ENCODE measurements at regions not wholly inside any gene's neighbourhood (a gene's known extent, or its start where the extent isn't known, plus 50 kb on each side); places are given as distances from the start of the nearest gene placed in this dataset.

- no peak overlapping the region for H3K4me2 ChIP-seq (ENCODE audit: low read length)
- H3K9ac ChIP-seq (ENCODE audit: low read length) = no peak overlapping the region
- no peaks in the 10 kb centered on the region for H3K79me2 ChIP-seq (replicated peaks; ENCODE audit: insufficient read depth, low read length)
- H2AFZ ChIP-seq (ENCODE audit: low read depth, low read length) = no peak overlapping the region
- no peaks in the 10 kb centered on the region for H3K9me2 ChIP-seq (ENCODE audit: insufficient read depth, low read length)
- no peak for TF ChIP-seq REST (IDR thresholded peaks at IDR 0.05; ENCODE audit: borderline replicate concordance)
- no peak for TF ChIP-seq CTCF (IDR thresholded peaks at IDR 0.05; ENCODE audit: poor library complexity, severe bottlenecking)
- no peak for TF ChIP-seq MXI1 (conservative IDR thresholded peaks at IDR 0.05; ENCODE audit: poor library complexity, severe bottlenecking)
- TF ChIP-seq TAF1 (IDR thresholded peaks at IDR 0.05; ENCODE audit: low read depth) = no peak
- no peak for TF ChIP-seq SMC3 (conservative IDR thresholded peaks at IDR 0.05; ENCODE audit: poor library complexity)
- no peak for TF ChIP-seq RAD21 (conservative IDR thresholded peaks at IDR 0.05)
- TF ChIP-seq POLR2AphosphoS5 (IDR thresholded peaks at IDR 0.05) = no peak
- no peak for TF ChIP-seq EZH2 (IDR thresholded peaks at IDR 0.05; ENCODE audit: borderline replicate concordance, insufficient read depth, low read length, poor library complexity, severe bottlenecking)
- H3K9me3 ChIP-seq (ENCODE audit: low read length) = no peaks in the 10 kb centered on the region
- H3F3A ChIP-seq (ENCODE audit: insufficient read depth, low read length, poor library complexity, severe bottlenecking) = no peaks in the 10 kb centered on the region
- no peak overlapping the region for H3K4me3 ChIP-seq (ENCODE audit: low read length)
- no peak overlapping the region for H3K27ac ChIP-seq (ENCODE audit: low read length)
- no peaks in the 10 kb centered on the region for H3K27me3 ChIP-seq (ENCODE audit: insufficient read depth, low read depth, low read length)
- no peaks in the 10 kb centered on the region for H4K20me1 ChIP-seq (ENCODE audit: insufficient read depth)
- H3K36me3 ChIP-seq (ENCODE audit: insufficient read depth, low read length) = no peaks in the 10 kb centered on the region
Observed at GRCh38 chr10:121248266-121248665, 350.0 kb downstream of the FGFR2 start.

GRCh38 chr10:121250995-121251764, 347.1 kb downstream of the FGFR2 start:
- H3K36me3 ChIP-seq (ENCODE audit: insufficient read depth, low read length) = no peaks in the 10 kb centered on the region
- no peaks in the 10 kb centered on the region for H3K79me2 ChIP-seq (replicated peaks; ENCODE audit: insufficient read depth, low read length)
- H3K4me3 ChIP-seq (ENCODE audit: low read length) = no peak overlapping the region
- H3K9ac ChIP-seq (ENCODE audit: low read length) = no peak overlapping the region
- H3K27ac ChIP-seq (ENCODE audit: low read length) = no peak overlapping the region
- no peak overlapping the region for H3K4me2 ChIP-seq (ENCODE audit: low read length)
- no peaks in the 10 kb centered on the region for H3F3A ChIP-seq (ENCODE audit: insufficient read depth, low read length, poor library complexity, severe bottlenecking)
- H3K27me3 ChIP-seq (ENCODE audit: insufficient read depth, low read depth, low read length) = no peaks in the 10 kb centered on the region
- no peak for TF ChIP-seq TAF1 (IDR thresholded peaks at IDR 0.05; ENCODE audit: low read depth)
- TF ChIP-seq EZH2 (IDR thresholded peaks at IDR 0.05; ENCODE audit: borderline replicate concordance, insufficient read depth, low read length, poor library complexity, severe bottlenecking) = no peak
- no peak for TF ChIP-seq EP300 (conservative IDR thresholded peaks at IDR 0.05; ENCODE audit: poor library complexity, severe bottlenecking)
- TF ChIP-seq CTCF (IDR thresholded peaks at IDR 0.05; ENCODE audit: poor library complexity, severe bottlenecking) = no peak
- no peak for TF ChIP-seq POLR2AphosphoS5 (IDR thresholded peaks at IDR 0.05)
- H2AFZ ChIP-seq (ENCODE audit: low read depth, low read length) = no peak overlapping the region
- H4K20me1 ChIP-seq (ENCODE audit: insufficient read depth) = no peaks in the 10 kb centered on the region
- H3K9me2 ChIP-seq (ENCODE audit: insufficient read depth, low read length) = no peaks in the 10 kb centered on the region
- H3K9me3 ChIP-seq (ENCODE audit: low read length) = no peaks in the 10 kb centered on the region
